MCF 10A (cell line): ENCODE measurements at regions not wholly inside any gene's neighbourhood (a gene's known extent, or its start where the extent isn't known, plus 50 kb on each side); places are given as distances from the start of the nearest gene placed in this dataset.

ENCODE experiments used
- BruUV-seq: library from RNA; stranded (reverse); fragments of 400-500 nt; replicated peaks from 2 replicates; lab custom pipeline; 2021; lab: Mats Ljungman, UMichigan
- CTCF ChIA-PET: fragments of 300-600 bp; sonication (Branson Sonifier 250); formaldehyde crosslinking; extraction: SDS; loops from one replicate; lab custom pipeline; 2021; ENCODE audit warnings: antibody characterized with exemption, inconsistent platforms; lab: Yijun Ruan, JAX
- POLR2A ChIA-PET: fragments of 300-600, 350-650 bp; sonication (Branson Sonifier 250); formaldehyde crosslinking; extraction: SDS; loops from one replicate; lab custom pipeline; 2020; ENCODE audit warnings: antibody characterized with exemption, inconsistent platforms; lab: Yijun Ruan, JAX
- DNase-seq: peaks from one replicate; pipeline ENCODE4 v3.0.0-alpha.2; 2018; ENCODE audit not compliant: unreplicated experiment
- H3K27ac Mint-ChIP-seq: one replicate; pipeline ENCODE4 v1.8.0; 2022; ENCODE audit warnings: mild to moderate bottlenecking, low read depth, mixed read lengths; ENCODE audit not compliant: unreplicated experiment
- H3K27me3 Mint-ChIP-seq: one replicate; pipeline ENCODE4 v1.8.0; 2022; ENCODE audit warnings: mixed read lengths; ENCODE audit not compliant: insufficient read depth, unreplicated experiment
- H3K36me3 Mint-ChIP-seq: one replicate; pipeline ENCODE4 v1.8.0; 2022; ENCODE audit warnings: mild to moderate bottlenecking, moderate library complexity, mixed read lengths; ENCODE audit not compliant: insufficient read depth, unreplicated experiment
- H3K4me1 Mint-ChIP-seq: one replicate; pipeline ENCODE4 v1.8.0; 2022; ENCODE audit warnings: mixed read lengths; ENCODE audit not compliant: insufficient read depth, unreplicated experiment
- H3K4me3 Mint-ChIP-seq: one replicate; pipeline ENCODE4 v1.8.0; 2022; ENCODE audit warnings: mild to moderate bottlenecking, moderate library complexity, mixed read lengths; ENCODE audit not compliant: unreplicated experiment
- H3K9me3 Mint-ChIP-seq: one replicate; pipeline ENCODE4 v1.8.0; 2022; ENCODE audit warnings: mixed read lengths; ENCODE audit not compliant: unreplicated experiment
- intact Hi-C: fragments of 100-400 bp; cut with micrococcal nuclease; formaldehyde crosslinking; loops from 2 replicates; pipeline ENCODE4 v1.14.1; 2022
- TF ChIP-seq, protein P1 (sequence below): fragments of 200-600 bp; IDR thresholded peaks from one replicate; pipeline ENCODE4 v1.8.0; 2022; ENCODE audit warnings: antibody characterized with exemption, mild to moderate bottlenecking; ENCODE audit not compliant: unreplicated experiment

DNA sequence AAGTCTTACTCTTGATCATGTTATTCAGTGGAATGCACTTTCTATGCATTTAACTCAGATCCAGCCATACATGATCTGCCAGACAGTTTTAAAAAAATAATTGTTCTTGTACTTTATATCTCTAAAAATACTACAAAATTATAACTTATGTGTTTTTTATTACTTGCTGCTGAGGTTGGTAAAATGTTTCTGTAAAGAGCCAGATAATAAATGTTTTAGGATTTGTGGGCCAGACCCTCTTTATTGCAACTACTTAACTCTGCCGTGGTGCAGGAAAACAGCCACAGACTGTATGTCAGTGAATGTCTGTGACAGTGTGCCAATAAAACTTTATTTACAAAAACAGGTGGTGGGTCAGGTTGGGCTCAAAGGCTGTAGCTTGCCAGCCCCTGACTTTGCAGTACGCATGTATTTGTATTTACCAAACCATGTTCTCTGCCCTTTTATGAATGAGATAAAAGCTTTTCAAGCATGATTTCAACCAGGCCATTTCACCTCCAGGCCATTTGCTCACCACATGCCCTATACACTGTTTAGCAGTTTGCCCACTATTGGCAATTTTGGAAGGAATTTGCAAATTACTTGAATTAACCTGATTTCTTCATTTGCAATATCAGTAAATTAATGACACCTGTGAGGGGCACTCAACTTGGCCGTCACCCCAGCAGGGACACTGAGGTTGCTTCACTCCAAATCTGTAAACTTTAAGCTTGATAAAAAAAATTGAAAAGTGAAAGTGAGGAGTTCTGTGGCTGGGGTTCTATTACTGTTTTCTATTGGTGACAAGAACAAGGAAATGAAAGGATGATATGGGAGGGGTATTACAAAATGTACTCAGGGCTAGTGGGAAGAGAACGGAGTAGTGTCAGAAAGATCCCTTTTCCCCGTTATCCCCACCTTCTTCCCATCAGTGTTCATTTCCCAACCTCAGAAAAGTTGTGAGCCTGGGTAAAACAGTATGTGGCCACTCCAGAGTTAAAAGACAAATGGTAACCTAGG lies 133.4 kb downstream of the CEBPB start:
- Mint-ChIP-seq H3K4me3 (no peak overlapping the region), H3K27me3 (no peaks in the 10 kb centered on the region), H3K4me1 (peaks cover 37% of the 10 kb centered on the region), H3K9me3 (no peaks in the 10 kb centered on the region), H3K27ac (no peak overlapping the region), H3K36me3 (no peaks in the 10 kb centered on the region)
- ChIA-PET CTCF (no interaction called here), POLR2A (interaction anchor here (0.7 to 6.4 kb wide), 3 partner anchors 10 to 586 kb away, joined by 3 to 96 read pairs (median 3); no protein-coding TSS in a partner anchor)
- BruUV-seq: no TSS peak
- TF ChIP-seq, protein P1, sequence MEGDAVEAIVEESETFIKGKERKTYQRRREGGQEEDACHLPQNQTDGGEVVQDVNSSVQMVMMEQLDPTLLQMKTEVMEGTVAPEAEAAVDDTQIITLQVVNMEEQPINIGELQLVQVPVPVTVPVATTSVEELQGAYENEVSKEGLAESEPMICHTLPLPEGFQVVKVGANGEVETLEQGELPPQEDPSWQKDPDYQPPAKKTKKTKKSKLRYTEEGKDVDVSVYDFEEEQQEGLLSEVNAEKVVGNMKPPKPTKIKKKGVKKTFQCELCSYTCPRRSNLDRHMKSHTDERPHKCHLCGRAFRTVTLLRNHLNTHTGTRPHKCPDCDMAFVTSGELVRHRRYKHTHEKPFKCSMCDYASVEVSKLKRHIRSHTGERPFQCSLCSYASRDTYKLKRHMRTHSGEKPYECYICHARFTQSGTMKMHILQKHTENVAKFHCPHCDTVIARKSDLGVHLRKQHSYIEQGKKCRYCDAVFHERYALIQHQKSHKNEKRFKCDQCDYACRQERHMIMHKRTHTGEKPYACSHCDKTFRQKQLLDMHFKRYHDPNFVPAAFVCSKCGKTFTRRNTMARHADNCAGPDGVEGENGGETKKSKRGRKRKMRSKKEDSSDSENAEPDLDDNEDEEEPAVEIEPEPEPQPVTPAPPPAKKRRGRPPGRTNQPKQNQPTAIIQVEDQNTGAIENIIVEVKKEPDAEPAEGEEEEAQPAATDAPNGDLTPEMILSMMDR: no peak
- no peak for DNase-seq
- intact Hi-C loops: no loop called here

DNA sequence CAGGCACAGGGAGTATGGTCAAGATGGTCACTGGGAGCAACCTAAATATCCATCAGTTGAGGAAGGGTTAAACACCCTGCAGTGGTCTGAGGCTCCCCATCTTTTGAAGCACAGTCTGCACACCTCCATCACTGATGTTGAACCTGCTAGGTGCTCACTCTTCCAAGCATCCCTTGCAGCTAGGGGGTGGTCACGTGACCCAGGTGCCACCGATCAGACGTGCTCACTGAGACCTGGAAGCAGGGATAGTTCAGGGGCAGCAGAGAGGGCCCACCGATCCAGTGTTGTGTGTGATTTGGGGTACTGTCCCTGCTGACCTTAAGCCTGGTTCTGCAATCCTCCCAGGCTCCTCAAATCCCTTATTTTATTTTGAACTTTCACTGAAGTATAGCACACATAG lies 134.6 kb downstream of the CEBPB start:
- H3K27me3 Mint-ChIP-seq: no peaks in the 10 kb centered on the region
- peaks cover 45% of the 10 kb centered on the region for H3K4me1 Mint-ChIP-seq
- H3K9me3 Mint-ChIP-seq: peaks cover 7% of the 10 kb centered on the region
- POLR2A ChIA-PET: interaction anchor here (0.6 kb wide), 1 partner anchor 54 kb away, joined by 3 read pairs; no protein-coding TSS in a partner anchor
- no peaks in the 10 kb centered on the region for H3K36me3 Mint-ChIP-seq
- no peak for DNase-seq
- H3K27ac Mint-ChIP-seq: no peak overlapping the region
- TF ChIP-seq, protein P1: no peak
- CTCF ChIA-PET: no interaction called here
- H3K4me3 Mint-ChIP-seq: no peak overlapping the region
- intact Hi-C loops: no loop called here
- BruUV-seq: no TSS peak

DNA sequence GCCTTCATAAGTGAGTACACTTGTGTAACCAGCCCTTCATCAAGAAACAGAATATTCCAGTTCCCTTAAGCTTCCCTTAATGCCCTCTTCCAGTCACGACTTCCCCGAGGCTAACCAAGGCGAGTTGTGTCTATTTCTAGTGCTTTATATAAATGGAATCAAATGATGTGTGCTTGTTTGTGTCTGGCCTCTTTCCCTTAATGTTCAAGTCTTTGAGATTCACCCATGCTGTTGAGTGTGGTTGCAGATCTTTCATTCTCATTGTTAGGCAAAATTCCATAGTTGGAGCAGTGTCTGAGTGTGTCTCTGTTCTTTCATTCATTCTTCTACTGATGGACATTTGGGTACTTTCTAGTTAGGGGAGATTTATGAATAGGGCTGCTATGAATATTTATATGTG lies 135.0 kb downstream of the CEBPB start:
- ChIA-PET POLR2A (interaction anchor here (0.6 kb wide), 1 partner anchor 54 kb away, joined by 3 read pairs; no protein-coding TSS in a partner anchor), CTCF (interaction anchor here (0.6 kb wide), 1 partner anchor 193 kb away, joined by 3 read pairs; no protein-coding TSS in a partner anchor)
- H3K27ac Mint-ChIP-seq: no peak overlapping the region
- no peak overlapping the region for H3K4me3 Mint-ChIP-seq
- peaks cover 8% of the 10 kb centered on the region for H3K9me3 Mint-ChIP-seq
- TF ChIP-seq, protein P1: no peak
- intact Hi-C loops: no loop called here
- H3K4me1 Mint-ChIP-seq: peaks cover 41% of the 10 kb centered on the region
- no peaks in the 10 kb centered on the region for H3K36me3 Mint-ChIP-seq
- DNase-seq: no peak
- no TSS peak for BruUV-seq
- H3K27me3 Mint-ChIP-seq: no peaks in the 10 kb centered on the region

DNA sequence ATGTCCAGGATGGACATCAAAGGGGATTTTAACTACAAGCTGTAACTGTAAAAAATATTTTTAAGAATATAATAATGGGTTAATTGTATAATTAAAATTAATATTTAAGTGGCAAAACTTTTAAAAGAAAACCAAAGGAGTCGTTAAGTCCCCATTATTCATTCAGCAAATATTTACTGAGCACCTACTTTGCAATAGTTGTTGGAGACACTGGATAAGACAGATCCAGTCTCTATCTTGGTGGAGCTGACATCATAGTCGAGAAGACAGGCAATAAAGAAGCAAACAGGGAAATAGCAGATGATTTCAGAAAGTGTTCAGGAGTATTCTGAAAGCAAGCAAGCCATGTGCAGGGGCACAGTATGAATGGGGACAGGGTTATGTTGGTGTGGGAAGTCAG lies 137.0 kb downstream of the CEBPB start:
- ChIA-PET CTCF (interaction anchor here (0.6 to 1.4 kb wide), 7 partner anchors 18 to 206 kb away, joined by 3 to 4 read pairs (median 4); no protein-coding TSS in a partner anchor), POLR2A (interaction anchor here (1.4 kb wide), 1 partner anchor 21 kb away, joined by 3 read pairs; no protein-coding TSS in a partner anchor)
- no peak overlapping the region for H3K27ac Mint-ChIP-seq
- no TSS peak for BruUV-seq
- peaks cover 41% of the 10 kb centered on the region for H3K4me1 Mint-ChIP-seq
- DNase-seq: no peak
- peaks cover 8% of the 10 kb centered on the region for H3K9me3 Mint-ChIP-seq
- TF ChIP-seq, protein P1: no peak
- intact Hi-C loops: no loop called here
- no peaks in the 10 kb centered on the region for H3K27me3 Mint-ChIP-seq
- no peak overlapping the region for H3K4me3 Mint-ChIP-seq
- no peaks in the 10 kb centered on the region for H3K36me3 Mint-ChIP-seq
